Pulmonary artery endothelial cell (primary cell): ENCODE measurements at regions not wholly inside any gene's neighbourhood (a gene's known extent, or its start where the extent isn't known, plus 50 kb on each side); places are given as distances from the start of the nearest gene placed in this dataset.
"Not testable (repeated sequence)": the region's sequence is repeated elsewhere in the genome, so short reads cannot be mapped to it uniquely, and the experiment has no call there.

Experiments
- DNase-seq: peaks from one replicate; pipeline ENCODE4 v3.0.0-alpha.2; 2011; ENCODE audit warnings: low read depth, low spot score

DNA sequence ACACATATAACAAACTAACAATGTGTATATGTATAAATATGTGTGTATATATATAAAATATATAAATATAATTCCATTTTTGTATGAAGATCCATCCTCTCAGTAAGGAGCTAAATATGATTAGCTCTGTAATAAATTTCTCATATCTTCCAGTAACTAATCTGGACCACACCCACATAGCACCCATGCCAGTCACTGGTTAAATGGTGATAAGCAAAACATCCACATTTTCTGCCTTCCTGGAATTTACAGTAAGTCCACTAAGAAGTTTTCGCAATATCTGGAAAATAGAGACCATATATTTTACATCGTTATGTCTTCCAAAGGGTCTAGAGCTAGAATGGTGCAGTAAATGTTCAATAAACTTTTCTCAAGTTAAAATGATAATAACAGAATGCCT is 151.5 kb upstream of the STMND1 start:
- no peak for DNase-seq

DNA sequence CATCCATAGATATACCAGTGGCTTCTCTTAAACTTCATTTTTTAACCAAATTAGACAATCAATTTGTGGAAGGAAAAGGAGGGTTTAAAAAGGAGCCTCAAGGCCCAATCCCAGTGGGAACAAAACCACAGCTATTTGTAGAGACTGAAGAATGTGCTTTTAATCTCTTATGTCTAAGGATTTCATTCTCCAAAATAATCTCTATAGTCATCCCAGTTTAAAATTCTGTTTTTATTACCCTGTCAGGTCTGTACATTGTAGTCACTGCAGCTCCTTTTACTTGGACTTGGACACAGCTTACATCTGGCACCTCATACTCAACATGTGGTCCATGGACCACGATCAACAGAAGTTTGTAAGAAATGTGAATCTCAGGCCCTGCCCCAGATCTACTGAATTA is 152.1 kb upstream of the STMND1 start:
- DNase-seq = no peak

DNA sequence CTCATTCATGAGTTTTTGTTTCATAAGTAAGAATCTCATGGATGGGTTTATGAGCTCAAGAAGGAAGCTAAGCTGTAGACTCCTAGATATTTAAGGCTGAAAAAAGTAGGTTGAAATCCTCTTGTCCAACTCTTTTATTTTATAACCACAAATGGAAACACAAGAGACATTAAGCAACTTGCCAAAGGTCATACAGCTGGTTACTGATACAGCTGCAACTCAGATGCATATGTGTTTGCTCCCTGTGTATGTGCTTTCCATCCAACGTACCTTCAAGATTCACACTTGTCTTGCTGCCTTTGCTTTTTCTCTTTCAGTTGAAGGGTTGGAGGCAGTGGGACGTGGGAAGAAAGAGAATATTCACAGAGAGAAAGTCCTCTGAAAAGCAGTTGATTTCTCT is 153.5 kb upstream of the STMND1 start:
- no peak for DNase-seq

- DNase-seq = peak; percentile 57
Observed at GRCh38 chr6:16947375-16948015, 154.4 kb upstream of the STMND1 start.

DNA sequence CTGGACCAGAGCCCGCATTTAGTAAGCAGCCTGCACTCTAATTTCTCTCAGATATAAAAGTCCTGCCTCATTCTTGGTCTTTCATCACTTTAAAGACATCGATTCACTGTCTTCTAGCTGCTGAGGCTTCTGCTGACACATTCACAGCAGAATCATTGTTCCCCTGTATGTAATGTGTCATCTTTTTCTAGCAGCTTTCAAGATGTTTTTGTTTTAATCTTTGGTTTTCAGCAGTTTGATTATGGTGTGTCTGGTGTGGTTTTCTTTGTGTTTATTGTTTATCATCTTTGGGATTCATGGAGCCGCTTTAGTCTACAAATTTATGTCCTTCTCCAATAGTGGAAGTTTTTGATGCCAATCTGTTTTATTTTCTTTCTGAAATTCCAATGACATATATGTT is 157.3 kb upstream of the STMND1 start:
- no peak for DNase-seq

- no peak for DNase-seq
Observed at GRCh38 chr6:16939839-16940238, 162.0 kb upstream of the STMND1 start.

GRCh38 chr6:16939351-16939750 is 162.5 kb upstream of the STMND1 start:
- DNase-seq = no peak

DNA sequence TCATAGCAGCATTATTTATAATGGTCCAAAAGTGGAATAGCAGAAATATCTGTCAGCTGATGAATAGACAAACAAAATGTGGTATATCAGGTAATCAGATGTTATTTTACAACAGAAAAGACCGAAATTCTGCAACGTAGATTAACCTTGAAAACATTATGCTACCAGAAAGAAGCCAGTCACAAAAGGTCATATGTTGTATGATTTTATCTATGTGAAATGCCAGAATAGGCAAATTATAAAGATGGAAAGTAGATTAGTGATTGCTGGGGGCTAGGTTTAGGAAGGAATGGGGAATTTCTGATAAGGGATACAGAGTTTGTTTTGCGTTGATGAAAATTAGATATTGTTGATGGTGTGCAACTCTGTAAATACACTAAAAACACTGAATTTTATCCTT is 165.0 kb upstream of the STMND1 start:
- no peak for DNase-seq

DNA sequence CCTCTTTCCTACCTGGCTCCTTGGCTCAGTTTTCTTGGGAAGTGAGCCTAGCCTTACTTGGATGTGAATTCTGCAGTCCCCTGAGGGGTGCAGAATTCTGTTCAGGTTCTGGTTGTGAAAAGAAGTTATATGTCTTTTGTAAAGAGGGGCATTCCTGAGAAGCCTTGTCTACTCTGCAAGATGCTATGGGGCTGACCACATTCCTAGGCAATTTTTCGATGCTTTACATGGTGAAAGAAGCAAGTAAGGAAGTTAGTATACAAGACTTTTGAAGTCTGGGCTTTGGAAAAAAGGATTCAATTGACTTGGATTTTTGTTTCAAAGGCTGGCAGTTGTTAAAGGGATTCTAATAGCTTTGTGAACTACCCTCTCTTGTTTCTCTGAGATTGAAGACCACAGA is 167.9 kb upstream of the STMND1 start:
- DNase-seq = no peak

GRCh38 chr6:16933532-16933931 is 168.3 kb upstream of the STMND1 start:
- DNase-seq = no peak

DNA sequence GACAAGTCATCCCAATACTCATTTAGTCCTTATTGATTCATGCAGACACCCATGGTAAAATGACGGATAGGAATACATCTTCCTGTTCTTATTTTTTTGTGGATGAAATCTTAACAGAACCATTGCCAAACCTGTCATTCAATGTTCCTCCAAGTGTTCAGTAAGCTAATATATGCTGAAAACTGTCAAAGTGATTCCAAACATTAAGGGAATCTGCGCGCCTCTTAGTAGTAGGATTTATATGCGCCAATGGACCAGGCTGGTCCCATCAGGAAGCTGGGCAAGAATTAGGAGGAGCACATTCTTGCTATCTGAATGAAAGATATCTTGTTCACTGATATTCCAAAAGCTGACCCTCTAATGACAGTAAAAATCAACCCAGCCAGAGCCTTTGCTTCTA is 168.9 kb upstream of the STMND1 start:
- no peak for DNase-seq

- DNase-seq = not testable (repeated sequence)
Observed at GRCh38 chr6:16931079-16931478, 169.8 kb upstream of the ATXN1 start.

- DNase-seq = no peak
Observed at GRCh38 chr6:16930432-16930831, 169.2 kb upstream of the ATXN1 start.

DNA sequence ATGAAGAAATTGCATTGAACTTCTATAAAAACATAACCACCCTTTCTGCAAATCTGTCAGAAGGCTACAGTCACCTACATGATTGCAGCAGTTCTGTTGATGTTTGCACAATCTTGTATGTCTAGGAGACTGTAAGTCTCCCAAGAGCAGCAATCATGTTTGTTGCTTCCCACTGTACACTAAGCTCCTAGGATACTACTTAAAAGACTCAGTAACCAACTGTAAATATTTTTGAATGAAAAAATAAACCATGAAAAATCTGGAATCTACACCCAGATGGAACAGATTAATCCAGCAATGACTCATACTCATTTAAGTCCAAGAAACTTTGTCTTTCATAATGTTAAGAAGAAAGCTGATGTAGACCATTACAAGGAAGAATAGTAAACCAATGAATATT is 168.5 kb upstream of the ATXN1 start:
- no peak for DNase-seq

- DNase-seq = no peak
Observed at GRCh38 chr6:16928387-16928786, 167.1 kb upstream of the ATXN1 start.

GRCh38 chr6:16927205-16927604 is 165.9 kb upstream of the ATXN1 start:
- DNase-seq = no peak

GRCh38 chr6:16925461-16925860 is 164.2 kb upstream of the ATXN1 start:
- DNase-seq = no peak

DNA sequence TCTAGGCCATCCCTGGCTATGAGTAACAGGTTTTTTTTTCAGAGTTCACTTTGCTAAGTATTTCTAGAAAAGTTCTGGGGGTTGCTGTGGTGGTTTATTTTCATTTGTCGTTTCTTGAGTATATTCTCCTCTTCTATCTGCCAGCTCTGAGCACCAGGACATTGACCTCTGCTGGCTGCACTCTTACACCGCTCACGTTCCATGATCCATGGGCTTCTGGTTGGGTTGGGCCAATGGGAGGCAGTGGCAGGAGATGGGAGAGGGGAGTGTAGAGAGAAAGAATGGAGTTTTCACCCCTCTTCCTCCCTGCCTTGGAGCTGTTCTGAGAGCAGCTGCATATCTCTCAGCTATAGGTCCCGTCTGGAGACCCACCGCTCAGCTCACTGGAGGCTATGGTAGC is 161.0 kb upstream of the ATXN1 start:
- DNase-seq = no peak

DNA sequence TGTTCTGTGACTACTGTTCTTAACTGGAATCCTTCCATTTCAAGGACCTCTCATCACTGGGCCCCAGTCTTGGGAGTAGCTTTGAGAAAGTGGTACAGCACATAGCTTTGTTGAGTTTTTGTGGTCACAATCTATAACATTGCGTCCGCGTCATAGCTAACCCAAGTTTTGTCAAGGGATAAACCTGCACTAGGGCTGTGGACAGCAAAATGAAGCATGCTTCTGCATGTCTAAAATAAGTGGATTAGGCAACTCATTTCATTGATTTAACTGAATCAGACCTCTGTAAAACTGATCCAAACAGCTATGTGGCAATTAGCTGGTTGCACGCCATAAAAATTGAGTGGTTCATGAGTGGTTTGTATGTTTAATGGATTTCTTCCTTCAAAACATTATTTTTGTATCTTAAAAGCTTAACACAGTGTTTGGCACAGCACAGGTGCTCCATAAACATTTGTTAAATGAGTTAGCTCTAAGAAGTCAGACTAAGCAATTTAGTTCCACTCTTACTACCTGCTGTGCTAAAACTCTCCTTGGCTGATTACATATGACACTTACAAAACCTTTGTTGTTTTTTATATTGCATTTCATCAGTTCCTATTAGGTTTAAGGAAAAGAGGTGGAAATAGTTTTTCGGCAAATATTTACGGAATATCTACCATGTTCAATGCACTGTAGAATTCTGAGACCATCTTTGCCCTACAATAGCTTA is 160.3 kb upstream of the ATXN1 start:
- no peak for DNase-seq

DNA sequence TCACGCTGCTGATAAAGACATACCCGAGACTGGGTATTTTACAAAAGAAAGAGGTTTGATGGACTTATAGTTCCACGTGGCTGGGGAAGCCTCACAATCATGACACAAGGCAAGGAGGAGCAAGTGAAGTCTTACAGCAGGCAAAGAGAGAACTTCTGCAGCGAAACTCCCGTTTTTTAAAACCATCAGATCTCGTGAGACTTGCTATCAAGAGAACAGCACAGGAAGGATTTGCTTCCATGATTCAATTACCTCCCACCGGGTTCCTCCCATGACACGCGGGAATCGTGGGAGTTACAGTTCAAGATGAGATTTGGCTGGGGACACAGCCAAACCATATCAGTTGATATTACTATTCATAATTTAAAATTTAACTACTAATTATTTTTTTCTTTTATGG is 157.3 kb upstream of the ATXN1 start:
- DNase-seq = no peak

- no peak for DNase-seq
Observed at GRCh38 chr6:16914184-16914583, 152.9 kb upstream of the ATXN1 start.

- DNase-seq = no peak
Observed at GRCh38 chr6:16912756-16913155, 151.5 kb upstream of the ATXN1 start.

- no peak for DNase-seq
Observed at GRCh38 chr6:16911088-16911487, 149.8 kb upstream of the ATXN1 start.
